ENCODE measurements at regions not wholly inside any gene's neighbourhood (a gene's known extent, or its start where the extent isn't known, plus 50 kb on each side); places are given as distances from the start of the nearest gene placed in this dataset.
"Not testable (repeated sequence)": the region's sequence is repeated elsewhere in the genome, so short reads cannot be mapped to it uniquely, and the experiment has no call there.

- H3K4me1 ChIP-seq (ENCODE audit: control insufficient read depth, insufficient read depth, low read length), result no peaks in the 10 kb centered on the region
- no peaks in the 10 kb centered on the region for H3K27me3 ChIP-seq (replicated peaks; ENCODE audit: control insufficient read depth, insufficient read depth, low read length)
- no peaks in the 10 kb centered on the region for H3K36me3 ChIP-seq (ENCODE audit: control insufficient read depth, insufficient read depth, low read length, severe bottlenecking)
- H3K4me3 ChIP-seq (ENCODE audit: low read length), result no peak overlapping the region
- no peaks in the 10 kb centered on the region for H3K9me3 ChIP-seq (ENCODE audit: control insufficient read depth, low read length)
- no peak for DNase-seq (ENCODE audit: low read depth)
- no peak overlapping the region for H3K9ac ChIP-seq (ENCODE audit: low read length)
These were observed 131.9 kb downstream of the GPR37 start for GRCh38 chr7:124633740-124634139.

DNA sequence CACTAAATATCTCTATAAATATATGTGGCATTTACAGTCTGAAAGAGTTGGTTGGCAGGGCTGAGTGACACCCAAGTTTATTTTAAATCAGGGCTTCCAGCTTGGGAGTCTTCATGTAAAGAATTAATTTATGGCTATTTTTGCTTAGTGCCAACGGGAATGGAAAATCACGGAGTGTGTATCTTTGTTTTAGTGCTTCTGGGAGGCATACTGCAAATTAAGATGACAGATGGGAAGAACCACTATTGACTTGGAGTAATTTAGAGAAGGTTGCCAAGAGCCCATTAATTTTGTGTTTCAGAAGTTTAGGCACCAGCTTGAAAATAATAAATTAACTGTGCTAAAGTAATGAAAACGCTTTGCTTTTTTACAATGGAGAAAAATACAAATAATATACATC is 135.2 kb downstream of the GPR37 start:
- no peak overlapping the region for H3K4me3 ChIP-seq (ENCODE audit: low read length)
- no peak overlapping the region for H3K9ac ChIP-seq (ENCODE audit: low read length)
- H3K27me3 ChIP-seq (replicated peaks; ENCODE audit: control insufficient read depth, insufficient read depth, low read length), result no peaks in the 10 kb centered on the region
- DNase-seq (ENCODE audit: low read depth), result no peak
- H3K36me3 ChIP-seq (ENCODE audit: control insufficient read depth, insufficient read depth, low read length, severe bottlenecking), result no peaks in the 10 kb centered on the region
- H3K9me3 ChIP-seq (ENCODE audit: control insufficient read depth, low read length), result no peaks in the 10 kb centered on the region
- H3K4me1 ChIP-seq (ENCODE audit: control insufficient read depth, insufficient read depth, low read length), result no peaks in the 10 kb centered on the region

GRCh38 chr7:124618871-124619270 is 146.7 kb downstream of the GPR37 start:
- Histone ChIP-seq H3K4me3 (ENCODE audit: low read length) (no peak overlapping the region), H3K9ac (ENCODE audit: low read length) (no peak overlapping the region), H3K27me3 (replicated peaks; ENCODE audit: control insufficient read depth, insufficient read depth, low read length) (no peaks in the 10 kb centered on the region), H3K4me1 (ENCODE audit: control insufficient read depth, insufficient read depth, low read length) (no peaks in the 10 kb centered on the region), H3K36me3 (ENCODE audit: control insufficient read depth, insufficient read depth, low read length, severe bottlenecking) (no peaks in the 10 kb centered on the region), H3K9me3 (ENCODE audit: control insufficient read depth, low read length) (no peaks in the 10 kb centered on the region)
- no peak for DNase-seq (ENCODE audit: low read depth)

GRCh38 chr7:124618051-124618450 is 147.5 kb downstream of the GPR37 start:
- not testable (repeated sequence) for H3K9ac ChIP-seq (ENCODE audit: low read length); H3K36me3 ChIP-seq (ENCODE audit: control insufficient read depth, insufficient read depth, low read length, severe bottlenecking); H3K9me3 ChIP-seq (ENCODE audit: control insufficient read depth, low read length); H3K4me1 ChIP-seq (ENCODE audit: control insufficient read depth, insufficient read depth, low read length); H3K27me3 ChIP-seq (replicated peaks; ENCODE audit: control insufficient read depth, insufficient read depth, low read length); H3K4me3 ChIP-seq (ENCODE audit: low read length); DNase-seq (ENCODE audit: low read depth)

DNA sequence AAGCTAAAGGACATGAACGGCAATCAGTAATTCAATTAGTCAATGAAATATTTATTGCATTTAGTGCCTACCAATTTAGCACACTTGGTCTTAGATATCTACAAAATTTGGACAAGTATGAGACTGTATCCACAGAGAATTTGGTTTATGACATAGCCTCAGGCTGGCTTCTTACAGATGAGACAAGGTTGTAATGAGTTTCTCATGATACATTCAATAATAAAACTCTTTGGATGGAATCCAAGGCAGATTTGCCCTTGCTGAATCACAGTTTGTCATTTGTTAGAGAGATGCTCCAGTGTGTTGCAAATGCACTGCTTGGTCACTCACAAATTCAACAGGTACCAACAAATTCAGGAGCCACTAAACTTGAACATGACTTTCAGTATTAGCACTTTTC is 162.5 kb downstream of the GPR37 start:
- no peak overlapping the region for H3K9ac ChIP-seq (ENCODE audit: low read length)
- no peak overlapping the region for H3K4me3 ChIP-seq (ENCODE audit: low read length)
- no peaks in the 10 kb centered on the region for H3K4me1 ChIP-seq (ENCODE audit: control insufficient read depth, insufficient read depth, low read length)
- DNase-seq (ENCODE audit: low read depth), result no peak
- no peaks in the 10 kb centered on the region for H3K9me3 ChIP-seq (ENCODE audit: control insufficient read depth, low read length)
- no peaks in the 10 kb centered on the region for H3K36me3 ChIP-seq (ENCODE audit: control insufficient read depth, insufficient read depth, low read length, severe bottlenecking)
- H3K27me3 ChIP-seq (replicated peaks; ENCODE audit: control insufficient read depth, insufficient read depth, low read length), result no peaks in the 10 kb centered on the region

DNA sequence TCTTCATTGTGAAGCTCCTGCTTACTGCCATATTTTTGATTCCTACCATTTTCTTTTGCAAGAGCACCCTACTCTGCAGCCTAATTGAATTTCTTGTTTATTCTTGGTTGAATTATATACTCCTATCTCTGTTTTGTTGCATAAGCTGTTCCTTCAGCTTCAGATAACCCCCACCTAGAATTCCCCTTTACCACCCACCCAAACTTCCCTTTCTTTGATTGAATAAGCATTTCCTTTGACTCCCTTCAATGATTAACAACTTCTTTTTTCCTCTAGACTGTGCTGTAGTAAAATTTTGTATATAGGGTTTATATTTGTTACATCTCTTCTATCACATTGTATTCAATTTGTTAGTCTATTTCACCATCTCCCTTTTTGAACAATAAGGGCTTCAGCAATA is 168.1 kb downstream of the GPR37 start:
- H3K36me3 ChIP-seq (ENCODE audit: control insufficient read depth, insufficient read depth, low read length, severe bottlenecking), result no peaks in the 10 kb centered on the region
- H3K9ac ChIP-seq (ENCODE audit: low read length), result no peak overlapping the region
- H3K27me3 ChIP-seq (replicated peaks; ENCODE audit: control insufficient read depth, insufficient read depth, low read length), result no peaks in the 10 kb centered on the region
- H3K4me1 ChIP-seq (ENCODE audit: control insufficient read depth, insufficient read depth, low read length), result no peaks in the 10 kb centered on the region
- no peak for DNase-seq (ENCODE audit: low read depth)
- H3K4me3 ChIP-seq (ENCODE audit: low read length), result no peak overlapping the region
- H3K9me3 ChIP-seq (ENCODE audit: control insufficient read depth, low read length), result peaks cover 4% of the 10 kb centered on the region

DNA sequence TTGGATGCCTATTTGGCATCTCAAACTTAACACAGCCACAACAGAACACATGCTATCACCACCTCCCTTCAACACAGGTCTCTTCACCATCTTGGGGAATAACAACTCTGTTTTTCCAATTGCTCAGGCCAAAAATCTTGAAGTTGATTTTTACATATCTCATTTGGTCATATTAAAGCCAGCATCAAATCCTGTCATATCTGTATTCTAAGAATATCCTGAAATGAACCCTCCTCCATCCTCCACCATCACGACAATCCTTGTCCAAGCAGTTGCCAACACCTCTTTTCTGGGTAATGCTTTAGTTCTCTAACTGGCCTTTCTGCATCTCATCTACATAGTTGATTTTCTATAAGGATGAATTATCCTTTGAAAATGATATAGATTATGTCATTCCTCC is 168.7 kb downstream of the GPR37 start:
- Histone ChIP-seq H3K4me3 (ENCODE audit: low read length) (no peak overlapping the region), H3K9ac (ENCODE audit: low read length) (no peak overlapping the region), H3K4me1 (ENCODE audit: control insufficient read depth, insufficient read depth, low read length) (no peaks in the 10 kb centered on the region), H3K27me3 (replicated peaks; ENCODE audit: control insufficient read depth, insufficient read depth, low read length) (no peaks in the 10 kb centered on the region), H3K36me3 (ENCODE audit: control insufficient read depth, insufficient read depth, low read length, severe bottlenecking) (no peaks in the 10 kb centered on the region), H3K9me3 (ENCODE audit: control insufficient read depth, low read length) (peaks cover 4% of the 10 kb centered on the region)
- DNase-seq (ENCODE audit: low read depth), result no peak

DNA sequence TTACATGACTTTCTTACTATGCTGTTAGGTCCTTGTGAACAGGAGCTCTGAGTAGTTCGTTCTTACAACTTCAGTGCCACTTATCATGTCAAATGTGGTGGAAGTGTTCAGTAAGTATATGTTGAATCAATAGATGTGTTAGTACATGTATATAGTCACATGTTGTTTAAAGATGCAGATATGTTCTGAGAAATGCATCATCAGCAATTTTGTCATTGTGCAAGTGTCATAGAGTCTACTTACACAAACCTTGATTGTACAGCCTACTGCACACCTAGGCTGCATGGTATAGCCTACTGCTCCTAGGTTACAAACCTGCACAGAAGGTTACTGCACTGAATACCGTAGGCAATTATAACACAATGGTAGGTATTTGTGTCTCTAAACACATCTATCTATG is 174.8 kb downstream of the GPR37 start:
- no peaks in the 10 kb centered on the region for H3K36me3 ChIP-seq (ENCODE audit: control insufficient read depth, insufficient read depth, low read length, severe bottlenecking)
- DNase-seq (ENCODE audit: low read depth), result no peak
- H3K4me3 ChIP-seq (ENCODE audit: low read length), result no peak overlapping the region
- H3K4me1 ChIP-seq (ENCODE audit: control insufficient read depth, insufficient read depth, low read length), result no peaks in the 10 kb centered on the region
- H3K9ac ChIP-seq (ENCODE audit: low read length), result no peak overlapping the region
- no peaks in the 10 kb centered on the region for H3K27me3 ChIP-seq (replicated peaks; ENCODE audit: control insufficient read depth, insufficient read depth, low read length)
- no peaks in the 10 kb centered on the region for H3K9me3 ChIP-seq (ENCODE audit: control insufficient read depth, low read length)

DNA sequence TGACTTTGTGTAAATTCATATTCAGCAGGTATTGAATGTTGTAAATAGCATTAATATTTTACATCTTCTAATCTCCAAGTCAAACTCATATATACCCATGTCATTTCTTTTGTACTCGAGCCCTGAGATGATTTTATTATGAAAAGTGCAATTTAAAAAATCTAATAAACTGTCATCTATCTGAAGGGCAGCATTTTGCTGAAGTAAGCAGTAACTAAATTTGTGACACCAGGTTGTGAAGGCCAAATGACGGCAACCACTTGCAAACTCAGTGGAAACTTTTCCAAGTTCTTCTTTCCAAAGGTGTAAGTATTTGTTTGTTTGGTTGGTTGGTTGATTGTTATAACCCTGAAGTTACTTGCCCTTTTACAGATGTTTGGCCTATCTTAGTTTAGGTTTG is 188.3 kb downstream of the GPR37 start:
- Histone ChIP-seq H3K9ac (ENCODE audit: low read length) (no peak overlapping the region), H3K4me3 (ENCODE audit: low read length) (no peak overlapping the region)
- no peak for DNase-seq (ENCODE audit: low read depth)

GRCh38 chr7:124575176-124575575 is 190.4 kb downstream of the GPR37 start:
- Histone ChIP-seq H3K4me3 (ENCODE audit: low read length) (no peak overlapping the region), H3K9me3 (ENCODE audit: control insufficient read depth, low read length) (no peaks in the 10 kb centered on the region), H3K27me3 (replicated peaks; ENCODE audit: control insufficient read depth, insufficient read depth, low read length) (no peaks in the 10 kb centered on the region), H3K9ac (ENCODE audit: low read length) (no peak overlapping the region), H3K4me1 (ENCODE audit: control insufficient read depth, insufficient read depth, low read length) (no peaks in the 10 kb centered on the region), H3K36me3 (ENCODE audit: control insufficient read depth, insufficient read depth, low read length, severe bottlenecking) (no peaks in the 10 kb centered on the region)
- no peak for DNase-seq (ENCODE audit: low read depth)

More for the DNA sequence above, 188.3 kb downstream of the GPR37 start:
- Histone ChIP-seq H3K36me3 (ENCODE audit: control insufficient read depth, insufficient read depth, low read length, severe bottlenecking) (no peaks in the 10 kb centered on the region), H3K9me3 (ENCODE audit: control insufficient read depth, low read length) (no peaks in the 10 kb centered on the region), H3K4me1 (ENCODE audit: control insufficient read depth, insufficient read depth, low read length) (no peaks in the 10 kb centered on the region), H3K27me3 (replicated peaks; ENCODE audit: control insufficient read depth, insufficient read depth, low read length) (no peaks in the 10 kb centered on the region)

- H3K9ac ChIP-seq (ENCODE audit: low read length), result no peak overlapping the region
- H3K9me3 ChIP-seq (ENCODE audit: control insufficient read depth, low read length), result no peaks in the 10 kb centered on the region
- H3K4me3 ChIP-seq (ENCODE audit: low read length), result no peak overlapping the region
- no peak for DNase-seq (ENCODE audit: low read depth)
- H3K4me1 ChIP-seq (ENCODE audit: control insufficient read depth, insufficient read depth, low read length), result no peaks in the 10 kb centered on the region
- H3K27me3 ChIP-seq (replicated peaks; ENCODE audit: control insufficient read depth, insufficient read depth, low read length), result no peaks in the 10 kb centered on the region
- H3K36me3 ChIP-seq (ENCODE audit: control insufficient read depth, insufficient read depth, low read length, severe bottlenecking), result no peaks in the 10 kb centered on the region
These were observed 195.0 kb downstream of the GPR37 start for GRCh38 chr7:124570558-124570957.

DNA sequence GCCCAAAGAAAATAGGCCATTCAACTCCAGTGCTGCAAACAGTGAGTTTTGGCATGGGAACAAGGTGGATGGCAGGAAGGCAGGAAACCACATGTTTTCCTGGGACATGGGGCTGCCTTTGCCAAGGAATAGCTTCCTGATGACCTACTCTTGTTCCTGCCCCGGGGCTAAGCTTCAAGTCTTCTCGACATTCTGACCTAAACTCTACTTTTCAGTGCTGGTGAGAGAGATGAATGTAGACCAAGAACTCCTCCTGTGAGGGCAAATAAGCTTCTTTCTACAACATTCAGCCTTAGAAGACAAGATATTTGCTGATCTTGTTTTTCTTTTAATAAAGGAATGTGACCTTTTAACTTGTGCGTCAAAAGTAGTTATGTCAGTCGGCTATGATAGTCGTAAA is 199.0 kb downstream of the GPR37 start:
- H3K4me3 ChIP-seq (ENCODE audit: low read length), result no peak overlapping the region
- no peak overlapping the region for H3K9ac ChIP-seq (ENCODE audit: low read length)
- H3K36me3 ChIP-seq (ENCODE audit: control insufficient read depth, insufficient read depth, low read length, severe bottlenecking), result no peaks in the 10 kb centered on the region
- no peaks in the 10 kb centered on the region for H3K4me1 ChIP-seq (ENCODE audit: control insufficient read depth, insufficient read depth, low read length)
- no peaks in the 10 kb centered on the region for H3K9me3 ChIP-seq (ENCODE audit: control insufficient read depth, low read length)
- no peaks in the 10 kb centered on the region for H3K27me3 ChIP-seq (replicated peaks; ENCODE audit: control insufficient read depth, insufficient read depth, low read length)
- DNase-seq (ENCODE audit: low read depth), result peak; percentile 55
